A673 (cell line): ENCODE measurements at regions not wholly inside any gene's neighbourhood (a gene's known extent, or its start where the extent isn't known, plus 50 kb on each side); places are given as distances from the start of the nearest gene placed in this dataset.
"Not testable (repeated sequence)": the region's sequence is repeated elsewhere in the genome, so short reads cannot be mapped to it uniquely, and the experiment has no call there.

Experiments
- BruUV-seq: library from RNA; stranded (reverse); fragments of 400-500 nt; replicated peaks from 2 replicates; lab custom pipeline; 2021; lab: Mats Ljungman, UMichigan
- CTCF ChIA-PET: fragments of 300-600 bp; sonication (Branson Sonifier 250); formaldehyde crosslinking; loops from one replicate; lab custom pipeline; 2022; ENCODE audit warnings: antibody characterized with exemption; lab: Charles Lee
- POLR2A ChIA-PET: fragments of 300-600 bp; sonication (Branson Sonifier 250); formaldehyde crosslinking; loops from one replicate; lab custom pipeline; 2022; ENCODE audit warnings: antibody characterized with exemption; ENCODE audit not compliant: low non-redundant PET; lab: Charles Lee
- DNase-seq: peaks from one replicate; pipeline ENCODE4 v3.0.0-alpha.2; 2015; ENCODE audit warnings: low spot score
- H3K27ac ChIP-seq: fragments of 200-600 bp; sonication (generic); 2 replicates; pipeline ENCODE4 v1.5.1; 2016; ENCODE audit warnings: mixed run types, low read depth, mild to moderate bottlenecking, mixed read lengths, antibody characterized with exemption, low read length; ENCODE audit not compliant: poor library complexity, severe bottlenecking
- H3K27me3 ChIP-seq: fragments of 200-600 bp; sonication (generic); replicated peaks from 2 replicates; pipeline ENCODE4 v1.6.1; 2017; ENCODE audit warnings: mixed run types, low read depth, mild to moderate bottlenecking, mixed read lengths, antibody characterized with exemption, low read length; ENCODE audit not compliant: insufficient read depth, poor library complexity
- H3K36me3 ChIP-seq: fragments of 200-600 bp; sonication (generic); 2 replicates; pipeline ENCODE4 v1.6.1; 2016; ENCODE audit warnings: mixed run types, mild to moderate bottlenecking, mixed read lengths, antibody characterized with exemption, low read length; ENCODE audit not compliant: insufficient read depth, poor library complexity, severe bottlenecking
- H3K4me1 ChIP-seq: fragments of 200-600 bp; sonication (generic); 2 replicates; pipeline ENCODE4 v1.6.1; 2017; ENCODE audit warnings: mixed run types, mild to moderate bottlenecking, mixed read lengths, antibody characterized with exemption, low read length; ENCODE audit not compliant: insufficient read depth, poor library complexity, severe bottlenecking
- H3K4me3 ChIP-seq: fragments of 200-600 bp; sonication (generic); 2 replicates; pipeline ENCODE4 v1.5.1; 2016; ENCODE audit warnings: low read depth, mixed run types, mild to moderate bottlenecking, mixed read lengths, low read length; ENCODE audit not compliant: poor library complexity, severe bottlenecking
- H3K9me3 ChIP-seq: fragments of 200-600 bp; sonication (generic); 2 replicates; pipeline ENCODE4 v1.6.1; 2016; ENCODE audit warnings: mixed run types, low read depth, mild to moderate bottlenecking, mixed read lengths, antibody characterized with exemption, low read length; ENCODE audit not compliant: poor library complexity, severe bottlenecking
- EZH2 ChIP-seq: fragments of 200-600 bp; sonication (generic); IDR thresholded peaks from 2 replicates; pipeline ENCODE4 v1.6.1; 2017; ENCODE audit warnings: borderline replicate concordance, low read depth, mild to moderate bottlenecking, mixed read lengths, antibody characterized with exemption, low read length; ENCODE audit not compliant: poor library complexity, severe bottlenecking
- intact Hi-C: fragments of 100-400 bp; cut with micrococcal nuclease; formaldehyde crosslinking; loops from one replicate; pipeline ENCODE4 v1.10.0; 2022; ENCODE audit not compliant: unreplicated experiment
- TF ChIP-seq, protein P1 (sequence below): fragments of 300-800, 200-600 bp; sonication (generic); conservative IDR thresholded peaks from 2 replicates; pipeline ENCODE4 v1.5.1; 2017; ENCODE audit warnings: low read depth, mild to moderate bottlenecking, antibody characterized with exemption, low read length, moderate library complexity, mixed read lengths

DNA sequence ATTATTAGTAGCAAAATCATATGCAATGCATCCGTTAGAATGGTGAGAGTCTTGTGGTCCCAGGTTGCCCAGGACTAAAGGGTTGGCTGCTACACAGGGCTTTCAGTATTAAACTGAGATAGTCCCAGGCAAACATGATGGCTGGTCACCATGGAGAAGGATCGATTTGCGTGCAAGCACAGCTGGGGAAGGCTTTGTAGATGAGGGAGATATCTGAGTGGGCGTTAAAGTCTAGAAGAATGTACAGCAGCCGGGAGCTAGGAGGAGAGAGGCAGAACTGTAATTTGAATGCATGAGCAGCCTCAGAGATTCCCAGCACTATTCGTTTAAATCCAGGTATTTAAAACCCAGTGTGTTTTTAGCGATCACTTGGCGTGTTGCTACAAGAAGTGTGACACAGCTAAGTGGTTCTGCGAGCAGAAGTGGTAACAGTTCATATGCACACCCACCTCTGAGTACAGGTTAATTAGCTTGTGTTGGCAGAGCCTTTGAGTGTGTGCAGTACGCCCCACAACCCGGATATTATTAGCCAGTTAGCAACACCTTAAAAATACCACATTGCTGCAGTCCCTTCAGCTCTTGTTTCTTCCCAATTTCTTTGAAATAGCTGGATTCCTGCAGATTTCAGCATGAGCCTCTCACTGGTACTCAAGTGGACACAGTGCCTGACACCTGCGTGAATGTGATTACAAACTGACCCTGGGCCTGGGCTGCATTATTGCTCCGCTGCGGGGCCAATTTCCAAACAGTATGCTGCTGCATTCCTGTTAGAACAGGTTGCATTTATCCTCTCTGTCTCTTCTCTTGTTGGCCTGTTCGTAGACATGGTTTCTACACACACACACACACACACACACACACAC lies 67.2 kb upstream of the SCAF4 start:
- no peak overlapping the region for H3K27ac ChIP-seq
- no peaks in the 10 kb centered on the region for H3K36me3 ChIP-seq
- intact Hi-C loops, result no loop called here
- CTCF ChIA-PET, result no interaction called here
- POLR2A ChIA-PET, result interaction anchor here (0.7 kb wide), 1 partner anchor 379 kb away, joined by 5 read pairs; no protein-coding TSS in a partner anchor
- no peak for DNase-seq
- TF ChIP-seq EZH2, result no peak
- TF ChIP-seq, protein P1, sequence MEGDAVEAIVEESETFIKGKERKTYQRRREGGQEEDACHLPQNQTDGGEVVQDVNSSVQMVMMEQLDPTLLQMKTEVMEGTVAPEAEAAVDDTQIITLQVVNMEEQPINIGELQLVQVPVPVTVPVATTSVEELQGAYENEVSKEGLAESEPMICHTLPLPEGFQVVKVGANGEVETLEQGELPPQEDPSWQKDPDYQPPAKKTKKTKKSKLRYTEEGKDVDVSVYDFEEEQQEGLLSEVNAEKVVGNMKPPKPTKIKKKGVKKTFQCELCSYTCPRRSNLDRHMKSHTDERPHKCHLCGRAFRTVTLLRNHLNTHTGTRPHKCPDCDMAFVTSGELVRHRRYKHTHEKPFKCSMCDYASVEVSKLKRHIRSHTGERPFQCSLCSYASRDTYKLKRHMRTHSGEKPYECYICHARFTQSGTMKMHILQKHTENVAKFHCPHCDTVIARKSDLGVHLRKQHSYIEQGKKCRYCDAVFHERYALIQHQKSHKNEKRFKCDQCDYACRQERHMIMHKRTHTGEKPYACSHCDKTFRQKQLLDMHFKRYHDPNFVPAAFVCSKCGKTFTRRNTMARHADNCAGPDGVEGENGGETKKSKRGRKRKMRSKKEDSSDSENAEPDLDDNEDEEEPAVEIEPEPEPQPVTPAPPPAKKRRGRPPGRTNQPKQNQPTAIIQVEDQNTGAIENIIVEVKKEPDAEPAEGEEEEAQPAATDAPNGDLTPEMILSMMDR, result no peak
- no peak overlapping the region for H3K4me3 ChIP-seq
- no peaks in the 10 kb centered on the region for H3K9me3 ChIP-seq
- H3K27me3 ChIP-seq, result peaks cover 12% of the 10 kb centered on the region
- no peaks in the 10 kb centered on the region for H3K4me1 ChIP-seq
- no TSS peak for BruUV-seq

DNA sequence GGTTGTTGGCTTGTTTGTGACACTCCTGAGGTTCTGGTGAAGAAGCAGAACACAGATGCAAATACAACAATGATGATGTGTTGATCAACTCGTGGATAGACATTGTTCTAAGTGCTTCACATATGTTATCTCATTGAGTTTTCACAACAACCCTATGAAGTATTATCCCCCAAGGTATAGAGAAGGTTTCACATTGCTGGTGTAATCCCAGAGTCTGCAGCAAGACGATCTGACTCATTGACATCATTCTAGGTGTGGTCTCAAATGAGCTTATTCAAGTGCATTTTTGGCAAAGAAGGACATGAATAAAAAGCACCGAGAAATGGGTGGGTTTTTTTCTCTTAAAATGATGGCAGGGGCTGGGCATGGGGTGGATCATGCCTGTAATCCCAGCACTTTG lies 64.1 kb upstream of the SCAF4 start:
- no peak overlapping the region for H3K4me3 ChIP-seq
- intact Hi-C loops, result no loop called here
- DNase-seq, result no peak
- TF ChIP-seq, protein P1, result no peak
- no peak for TF ChIP-seq EZH2
- ChIA-PET POLR2A (no interaction called here), CTCF (no interaction called here)
- H3K36me3 ChIP-seq, result no peaks in the 10 kb centered on the region
- BruUV-seq, result no TSS peak
- H3K27ac ChIP-seq, result no peak overlapping the region
- H3K9me3 ChIP-seq, result no peaks in the 10 kb centered on the region
- H3K4me1 ChIP-seq, result no peaks in the 10 kb centered on the region
- H3K27me3 ChIP-seq, result peaks cover 4% of the 10 kb centered on the region

DNA sequence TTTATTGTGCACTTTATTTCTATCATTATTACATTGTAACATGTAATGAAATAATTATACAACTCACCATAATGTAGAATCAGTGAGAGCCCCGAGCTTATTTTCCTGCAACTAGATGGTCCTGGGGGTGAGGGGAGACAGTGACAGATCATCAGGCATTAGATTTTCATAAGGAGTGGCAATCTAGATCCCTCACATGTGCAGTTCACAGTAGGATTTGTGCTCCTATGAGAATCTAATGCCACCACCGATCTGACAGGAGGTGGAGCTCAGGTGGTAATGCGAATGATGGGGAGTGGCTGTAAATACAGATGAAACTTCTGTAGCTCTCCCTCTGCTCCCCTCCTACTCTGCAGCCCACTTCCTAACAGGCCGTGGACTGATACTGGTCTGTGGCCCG lies 58.5 kb upstream of the SCAF4 start:
- H3K4me3 ChIP-seq, H3K4me1 ChIP-seq, BruUV-seq, POLR2A ChIA-PET, intact Hi-C loops, DNase-seq, H3K9me3 ChIP-seq, H3K27me3 ChIP-seq, CTCF ChIA-PET, H3K27ac ChIP-seq, H3K36me3 ChIP-seq: not testable (repeated sequence)
